K562 (cell line): ENCODE measurements at regions not wholly inside any gene's neighbourhood (a gene's known extent, or its start where the extent isn't known, plus 50 kb on each side); places are given as distances from the start of the nearest gene placed in this dataset.

ENCODE experiments used
- ATAC-seq: fragments of 200-7000 bp; cut with Tn5 transposase; 3 replicates; pipeline ENCODE4 v1.9.1; 2020; ENCODE audit warnings: moderate library complexity
- BruUV-seq: library from RNA; stranded (reverse); fragments of 400-500 nt; replicated peaks from 2 replicates; lab custom pipeline; 2021; lab: Mats Ljungman, UMichigan
- CTCF ChIA-PET: fragments of 300-600 bp; formaldehyde crosslinking; extraction: SDS; loops from one replicate; lab custom pipeline; 2021; ENCODE audit warnings: low intra/inter-chr PET ratio; lab: Yijun Ruan, JAX
- POLR2A ChIA-PET: fragments of 300-600, 350-650 bp; sonication (Branson Sonifier 250); formaldehyde crosslinking; extraction: SDS; loops from one replicate; lab custom pipeline; 2021; ENCODE audit warnings: antibody characterized with exemption, inconsistent platforms; lab: Yijun Ruan, JAX
- DNase-seq, 4 experiments: peaks; one replicate each; pipeline versions ENCODE4 v3.0.0 to v3.0.0-alpha.2; 2011 to 2018; ENCODE audit warnings: low spot score in 3 of 4, mixed read lengths in 3 of 4; ENCODE audit errors: extremely low read depth in 1 of 4
- FAIRE-seq: peaks from 2 replicates; lab custom pipeline; 2011; peaks lifted over from hg19 to GRCh38; lab: Jason Lieb, UNC
- H2AFZ ChIP-seq: 2 replicates; pipeline ENCODE4 v1.6.0; 2011; ENCODE audit warnings: low read depth, low read length, control low read depth, inconsistent platforms
- H3K27ac ChIP-seq: fragments of 200-600 bp; 3 replicates; pipeline ENCODE4 v1.8.0; 2011; ENCODE audit warnings: low read depth, mild to moderate bottlenecking, control low read depth, inconsistent platforms, low read length, moderate library complexity, mixed read lengths; ENCODE audit errors: extremely low read depth
- H3K27me3 ChIP-seq, 2 experiments: fragments of 300-600 bp in 1 of 2; 2 replicates in 1 of 2; 3 replicates in 1 of 2; pipeline versions ENCODE4 v1.6.0 to v1.8.0; 2011; ENCODE audit warnings: inconsistent platforms in 2 of 2, low read length in 2 of 2, mild to moderate bottlenecking in 1 of 2, mixed read lengths in 1 of 2, moderate library complexity in 1 of 2; ENCODE audit not compliant: control insufficient read depth in 2 of 2, insufficient read depth in 2 of 2
- H3K36me3 ChIP-seq: fragments of 300-600 bp; 3 replicates; pipeline ENCODE4 v1.8.0; 2011; ENCODE audit warnings: mild to moderate bottlenecking, low read length, inconsistent platforms; ENCODE audit not compliant: control insufficient read depth, insufficient read depth
- H3K4me1 ChIP-seq, 2 experiments: fragments of 200-600 bp in 1 of 2; replicated peaks in 1 of 2; 2 replicates in 1 of 2; 3 replicates in 1 of 2; pipeline versions ENCODE4 v1.5.1 to v1.8.0; 2011; ENCODE audit warnings: inconsistent platforms in 2 of 2, low read length in 2 of 2, mild to moderate bottlenecking in 1 of 2, mixed read lengths in 1 of 2, moderate library complexity in 1 of 2; ENCODE audit not compliant: control insufficient read depth in 2 of 2, insufficient read depth in 2 of 2
- H3K4me2 ChIP-seq: 2 replicates; pipeline ENCODE4 v1.6.1; 2011; ENCODE audit warnings: low read length, control low read depth, inconsistent platforms, mixed read lengths; ENCODE audit not compliant: insufficient read depth
- H3K4me3 ChIP-seq: fragments of 200-600 bp; sonication (generic), shearing (Covaris generic); 2 replicates; pipeline ENCODE4 v1.5.1; 2016; ENCODE audit warnings: control low read depth, inconsistent platforms
- H3K79me2 ChIP-seq: fragments of 200-600 bp; 3 replicates; pipeline ENCODE4 v1.8.0; 2011; ENCODE audit warnings: low read length, inconsistent platforms; ENCODE audit not compliant: control insufficient read depth, insufficient read depth
- H3K9ac ChIP-seq, 2 experiments: 2 replicates each; pipeline versions ENCODE4 v1.6.0 to v1.6.1; 2011; ENCODE audit warnings: low read depth in 2 of 2, low read length in 2 of 2, control low read depth in 1 of 2, inconsistent platforms in 1 of 2, mild to moderate bottlenecking in 1 of 2, mixed read lengths in 1 of 2; ENCODE audit not compliant: insufficient read depth in 1 of 2
- H3K9me1 ChIP-seq: one replicate; pipeline ENCODE4 v1.6.0; 2011; ENCODE audit warnings: inconsistent platforms, mild to moderate bottlenecking, low read length, moderate library complexity; ENCODE audit not compliant: control insufficient read depth, insufficient read depth
- H3K9me3 ChIP-seq: replicated peaks from 2 replicates; pipeline ENCODE4 v1.5.1; 2011; ENCODE audit warnings: low read depth, low read length, inconsistent platforms; ENCODE audit not compliant: control insufficient read depth, insufficient read depth
- H4K20me1 ChIP-seq: replicated peaks from 2 replicates; pipeline ENCODE4 v1.6.1; 2011; ENCODE audit warnings: low read length, inconsistent platforms, mixed read lengths; ENCODE audit not compliant: control insufficient read depth, insufficient read depth
- RAD21 ChIP-seq, 2 experiments: fragments of 250-450 bp in 1 of 2; fragments of 450-650 bp in 1 of 2; sonication (Bioruptor Pico) in 1 of 2; formaldehyde crosslinking in 1 of 2; IDR thresholded peaks in 1 of 2; conservative IDR thresholded peaks in 1 of 2; 2 replicates each; pipeline versions ENCODE4 v1.4.0 to v1.8.0; 2020 to 2022; ENCODE audit warnings: mild to moderate bottlenecking in 2 of 2, moderate library complexity in 1 of 2
- ZBTB1 ChIP-seq: sonication (generic); formaldehyde crosslinking; IDR thresholded peaks from 2 replicates; pipeline ENCODE4 v1.8.1; 2023; ENCODE audit warnings: missing genetic modification reagents, low read depth, mild to moderate bottlenecking, borderline replicate concordance
- WGBS: fragments of 100-300 bp; shearing (Covaris generic); methylation state at CpG from one replicate; pipeline ENCODE4 v1.1.6; 2016; ENCODE audit warnings: low coverage, mixed read lengths; ENCODE audit not compliant: insufficient coverage; ENCODE audit errors: missing lambda C conversion rate; 5-methylcytosine and 5-hydroxymethylcytosine counted together
- in situ Hi-C: fragments of 300-500 bp; cut with MboI; formaldehyde crosslinking; loops from 4 replicates; pipeline ENCODE4 v1.15.0; 2018; ENCODE audit warnings: inconsistent platforms, mixed read lengths
- intact Hi-C: fragments of 100-400 bp; cut with micrococcal nuclease; formaldehyde crosslinking; loops from 2 replicates; pipeline ENCODE4 v1.14.2; 2022
- TF ChIP-seq, protein P1 (sequence below), 3 experiments: IDR thresholded peaks in 2 of 3; conservative IDR thresholded peaks in 1 of 3; 2 replicates each; pipeline ENCODE4 v1.5.1; 2011 to 2012; ENCODE audit warnings: low read length in 3 of 3, mild to moderate bottlenecking in 3 of 3, control low read depth in 2 of 3, improper control_type of control experiment in 1 of 3, inconsistent platforms in 1 of 3, low read depth in 1 of 3, mixed read lengths in 1 of 3, moderate library complexity in 1 of 3; ENCODE audit not compliant: insufficient read depth in 2 of 3

DNA sequence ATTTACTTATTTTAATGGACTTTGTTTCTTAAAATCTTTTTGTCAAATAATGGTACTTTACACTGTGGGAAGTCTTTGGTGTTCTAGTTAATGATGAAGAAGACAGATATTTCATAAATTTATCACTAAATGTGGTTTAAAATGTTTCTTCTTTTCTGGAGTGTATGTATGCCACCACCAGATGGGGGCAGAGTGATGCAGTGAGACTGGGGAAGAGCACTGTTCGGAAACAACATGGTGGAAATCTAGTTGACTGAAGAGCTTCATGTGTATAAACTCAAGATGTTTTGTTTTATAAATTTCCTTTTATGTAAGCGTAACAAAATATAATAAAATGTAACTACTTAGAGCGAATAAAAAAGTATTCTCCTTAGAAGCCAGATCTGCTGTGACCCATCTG, 195.1 kb downstream of the KCNE4 start:
- Histone ChIP-seq H3K4me3 (no peak overlapping the region), H3K9ac (no peak overlapping the region), H3K36me3 (no peaks in the 10 kb centered on the region), H4K20me1 (no peaks in the 10 kb centered on the region), H3K9me1 (no peaks in the 10 kb centered on the region), H3K4me2 (no peak overlapping the region), H2AFZ (no peak overlapping the region), H3K27ac (no peak overlapping the region), H3K27me3 (no peaks in the 10 kb centered on the region), H3K4me1 (no peaks in the 10 kb centered on the region), H3K79me2 (no peaks in the 10 kb centered on the region), H3K9me3 (no peaks in the 10 kb centered on the region)
- ChIA-PET POLR2A (no interaction called here), CTCF (interaction anchor here (0.8 kb wide), 1 partner anchor 551 kb away, joined by 4 read pairs; no protein-coding TSS in a partner anchor)
- WGBS: 0% methylated on average over 3 of the region's 3 CpGs
- no TSS peak for BruUV-seq
- DNase-seq (peak; percentile 9 to 15 (median 10)), FAIRE-seq (no peak), ATAC-seq (peak; percentile 60; the same call in 1 of the 3 replicates)
- in situ Hi-C loops (no loop called here), intact Hi-C loops (no loop called here)
- TF ChIP-seq ZBTB1 (CRISPR knock-in tag) (no peak), RAD21 (CRISPR knock-in tag; conservative IDR thresholded peaks at IDR 0.05 in 1 of 2, IDR thresholded peaks at IDR 0.05 in 1 of 2) (peak; percentile 31 to 34; a peak in 2 of 4 replicates)
- TF ChIP-seq, protein P1, sequence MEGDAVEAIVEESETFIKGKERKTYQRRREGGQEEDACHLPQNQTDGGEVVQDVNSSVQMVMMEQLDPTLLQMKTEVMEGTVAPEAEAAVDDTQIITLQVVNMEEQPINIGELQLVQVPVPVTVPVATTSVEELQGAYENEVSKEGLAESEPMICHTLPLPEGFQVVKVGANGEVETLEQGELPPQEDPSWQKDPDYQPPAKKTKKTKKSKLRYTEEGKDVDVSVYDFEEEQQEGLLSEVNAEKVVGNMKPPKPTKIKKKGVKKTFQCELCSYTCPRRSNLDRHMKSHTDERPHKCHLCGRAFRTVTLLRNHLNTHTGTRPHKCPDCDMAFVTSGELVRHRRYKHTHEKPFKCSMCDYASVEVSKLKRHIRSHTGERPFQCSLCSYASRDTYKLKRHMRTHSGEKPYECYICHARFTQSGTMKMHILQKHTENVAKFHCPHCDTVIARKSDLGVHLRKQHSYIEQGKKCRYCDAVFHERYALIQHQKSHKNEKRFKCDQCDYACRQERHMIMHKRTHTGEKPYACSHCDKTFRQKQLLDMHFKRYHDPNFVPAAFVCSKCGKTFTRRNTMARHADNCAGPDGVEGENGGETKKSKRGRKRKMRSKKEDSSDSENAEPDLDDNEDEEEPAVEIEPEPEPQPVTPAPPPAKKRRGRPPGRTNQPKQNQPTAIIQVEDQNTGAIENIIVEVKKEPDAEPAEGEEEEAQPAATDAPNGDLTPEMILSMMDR (IDR thresholded peaks at IDR 0.05 in 2 of 3, conservative IDR thresholded peaks at IDR 0.05 in 1 of 3; ENCODE audit: insufficient read depth in 2 of 3, low read depth in 1 of 3, low read length in 3 of 3): peak; percentile 5 to 42 (median 28); a peak in 3 of 6 replicates
